HEK293 (cell line): ENCODE measurements at regions not wholly inside any gene's neighbourhood (a gene's known extent, or its start where the extent isn't known, plus 50 kb on each side); places are given as distances from the start of the nearest gene placed in this dataset.

Experiments
- CTCF ChIA-PET: fragments of 350-600 bp; formaldehyde crosslinking; extraction: SDS; loops from one replicate; lab custom pipeline; 2021; ENCODE audit warnings: antibody characterized with exemption; lab: Yijun Ruan, JAX
- POLR2A ChIA-PET: fragments of 300-600 bp; formaldehyde crosslinking; extraction: SDS; loops from one replicate; lab custom pipeline; 2020; ENCODE audit warnings: antibody characterized with exemption, inconsistent platforms; lab: Yijun Ruan, JAX
- H3K27ac ChIP-seq: fragments of 200-500 bp; sonication (Bioruptor generic); 2 replicates; pipeline ENCODE4 v1.5.1; 2014; ENCODE audit warnings: low read depth, low read length, control low read depth, inconsistent platforms; ENCODE audit errors: extremely low read depth
- H3K36me3 ChIP-seq, 2 experiments: fragments of 200-500 bp in 1 of 2; sonication (Bioruptor generic) in 1 of 2; 1 replicate in 1 of 2; 2 replicates in 1 of 2; pipeline ENCODE4 v1.5.1; 2014 to 2017; ENCODE audit warnings: inconsistent platforms in 2 of 2, low read length in 2 of 2; ENCODE audit not compliant: control insufficient read depth in 2 of 2, insufficient read depth in 1 of 2
- H3K4me1 ChIP-seq: fragments of 200-500 bp; sonication (Bioruptor generic); 2 replicates; pipeline ENCODE4 v1.5.1; 2014; ENCODE audit warnings: mild to moderate bottlenecking, low read length, inconsistent platforms; ENCODE audit not compliant: control insufficient read depth, insufficient read depth
- H3K4me3 ChIP-seq: 2 replicates; pipeline ENCODE4 v1.5.1; 2011; ENCODE audit warnings: low read depth, mild to moderate bottlenecking, control low read depth, low read length, moderate library complexity
- H3K9me3 ChIP-seq: fragments of 200-500 bp; sonication (Bioruptor generic); 2 replicates; pipeline ENCODE4 v1.5.1; 2014; ENCODE audit warnings: low read depth, low read length, inconsistent platforms; ENCODE audit not compliant: control insufficient read depth, insufficient read depth
- KLF10 ChIP-seq: fragments of 450-650 bp; IDR thresholded peaks from 2 replicates; pipeline ENCODE4 v1.5.1; 2018; ENCODE audit warnings: missing biosample characterization, mild to moderate bottlenecking, missing genetic modification characterization
- PRDM1 ChIP-seq: fragments of 450-650 bp; formaldehyde crosslinking; IDR thresholded peaks from 2 replicates; pipeline ENCODE4; 2016; ENCODE audit warnings: missing biosample characterization, missing genetic modification characterization
- SP7 ChIP-seq: fragments of 450-650 bp; formaldehyde crosslinking; IDR thresholded peaks from 2 replicates; pipeline ENCODE4 v1.5.1; 2016; ENCODE audit warnings: missing biosample characterization, missing genetic modification characterization
- YY1 ChIP-seq: fragments of 450-650 bp; formaldehyde crosslinking; IDR thresholded peaks from 2 replicates; pipeline ENCODE4 v1.5.1; 2018; ENCODE audit warnings: missing biosample characterization, missing genetic modification characterization
- ZNF114 ChIP-seq: fragments of 450-650 bp; formaldehyde crosslinking; IDR thresholded peaks from 2 replicates; pipeline ENCODE4 v1.5.0; 2017; ENCODE audit warnings: missing biosample characterization, missing genetic modification characterization
- ZNF184 ChIP-seq: fragments of 450-650 bp; IDR thresholded peaks from 2 replicates; pipeline ENCODE4 v1.5.1; 2018; ENCODE audit warnings: missing biosample characterization, mild to moderate bottlenecking, missing genetic modification characterization
- ZNF341 ChIP-seq: fragments of 450-650 bp; formaldehyde crosslinking; IDR thresholded peaks from 2 replicates; pipeline ENCODE4; 2016; ENCODE audit warnings: low read depth, missing biosample characterization, missing genetic modification characterization
- ZNF555 ChIP-seq: fragments of 450-650 bp; formaldehyde crosslinking; conservative IDR thresholded peaks from 2 replicates; pipeline ENCODE4 v1.5.1; 2017; ENCODE audit warnings: missing biosample characterization, mild to moderate bottlenecking, missing genetic modification characterization, inconsistent platforms
- ZNF837 ChIP-seq: fragments of 450-650 bp; formaldehyde crosslinking; IDR thresholded peaks from 2 replicates; pipeline ENCODE4 v1.5.1; 2016; ENCODE audit warnings: missing biosample characterization, missing genetic modification characterization
- ZSCAN23 ChIP-seq: fragments of 450-650 bp; formaldehyde crosslinking; IDR thresholded peaks from 2 replicates; pipeline ENCODE4 v1.5.1; 2016; ENCODE audit warnings: missing biosample characterization, missing genetic modification characterization
- ZSCAN30 ChIP-seq: fragments of 450-650 bp; IDR thresholded peaks from 2 replicates; pipeline ENCODE4 v1.5.1; 2018; ENCODE audit warnings: missing biosample characterization, mild to moderate bottlenecking, missing genetic modification characterization, moderate library complexity
- TF ChIP-seq, protein P1 (sequence below): fragments of 450-650 bp; formaldehyde crosslinking; IDR thresholded peaks from 2 replicates; pipeline ENCODE4 v1.5.1; 2016; ENCODE audit warnings: missing biosample characterization, missing genetic modification characterization
- TF ChIP-seq, protein P2 (sequence below): fragments of 450-650 bp; formaldehyde crosslinking; optimal IDR thresholded peaks from 2 replicates; pipeline ENCODE3; 2016; ENCODE audit warnings: missing biosample characterization, mild to moderate bottlenecking, missing genetic modification characterization
- TF ChIP-seq, protein P3 (sequence below): fragments of 450-650 bp; formaldehyde crosslinking; IDR thresholded peaks from 2 replicates; pipeline ENCODE4 v1.5.1; 2016; ENCODE audit warnings: missing biosample characterization, missing genetic modification characterization, borderline replicate concordance
- TF ChIP-seq, protein P4 (sequence below): fragments of 450-650 bp; formaldehyde crosslinking; IDR thresholded peaks from 2 replicates; pipeline ENCODE4 v1.5.1; 2016; ENCODE audit warnings: missing biosample characterization, missing genetic modification characterization, borderline replicate concordance

DNA sequence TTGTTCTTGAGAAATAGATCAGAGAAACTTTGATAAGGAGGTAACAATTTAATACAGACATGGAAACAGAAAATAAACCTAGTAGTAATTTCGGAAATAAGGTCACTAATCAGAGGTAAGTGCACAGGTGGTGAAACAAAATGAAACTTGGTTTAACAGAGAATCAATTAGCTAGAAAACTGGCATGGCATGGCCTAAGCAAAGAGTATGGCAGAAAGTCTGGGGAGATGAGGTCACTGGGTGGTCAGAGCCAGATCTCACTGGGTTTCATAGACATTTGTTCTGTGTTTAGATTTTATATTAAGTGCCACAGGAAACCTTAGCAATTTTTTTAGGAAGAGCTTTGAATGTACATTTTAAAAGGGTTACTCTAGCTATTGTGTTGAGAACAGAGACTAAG is 1216.0 kb upstream of the PIK3C3 start:
- Histone ChIP-seq H3K4me1 (no peaks in the 10 kb centered on the region), H3K36me3 (no peaks in the 10 kb centered on the region), H3K4me3 (no peak overlapping the region), H3K9me3 (no peaks in the 10 kb centered on the region), H3K27ac (no peak overlapping the region)
- ChIA-PET CTCF (no interaction called here), POLR2A (no interaction called here)
- no peak for TF ChIP-seq ZNF114 (tag by site-specific recombination)
- no peak for TF ChIP-seq KLF10
- TF ChIP-seq, protein P1, sequence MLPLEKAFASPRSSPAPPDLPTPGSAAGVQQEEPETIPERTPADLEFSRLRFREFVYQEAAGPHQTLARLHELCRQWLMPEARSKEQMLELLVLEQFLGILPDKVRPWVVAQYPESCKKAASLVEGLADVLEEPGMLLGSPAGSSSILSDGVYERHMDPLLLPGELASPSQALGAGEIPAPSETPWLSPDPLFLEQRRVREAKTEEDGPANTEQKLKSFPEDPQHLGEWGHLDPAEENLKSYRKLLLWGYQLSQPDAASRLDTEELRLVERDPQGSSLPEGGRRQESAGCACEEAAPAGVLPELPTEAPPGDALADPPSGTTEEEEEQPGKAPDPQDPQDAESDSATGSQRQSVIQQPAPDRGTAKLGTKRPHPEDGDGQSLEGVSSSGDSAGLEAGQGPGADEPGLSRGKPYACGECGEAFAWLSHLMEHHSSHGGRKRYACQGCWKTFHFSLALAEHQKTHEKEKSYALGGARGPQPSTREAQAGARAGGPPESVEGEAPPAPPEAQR (tag by site-specific recombination) = no peak

DNA sequence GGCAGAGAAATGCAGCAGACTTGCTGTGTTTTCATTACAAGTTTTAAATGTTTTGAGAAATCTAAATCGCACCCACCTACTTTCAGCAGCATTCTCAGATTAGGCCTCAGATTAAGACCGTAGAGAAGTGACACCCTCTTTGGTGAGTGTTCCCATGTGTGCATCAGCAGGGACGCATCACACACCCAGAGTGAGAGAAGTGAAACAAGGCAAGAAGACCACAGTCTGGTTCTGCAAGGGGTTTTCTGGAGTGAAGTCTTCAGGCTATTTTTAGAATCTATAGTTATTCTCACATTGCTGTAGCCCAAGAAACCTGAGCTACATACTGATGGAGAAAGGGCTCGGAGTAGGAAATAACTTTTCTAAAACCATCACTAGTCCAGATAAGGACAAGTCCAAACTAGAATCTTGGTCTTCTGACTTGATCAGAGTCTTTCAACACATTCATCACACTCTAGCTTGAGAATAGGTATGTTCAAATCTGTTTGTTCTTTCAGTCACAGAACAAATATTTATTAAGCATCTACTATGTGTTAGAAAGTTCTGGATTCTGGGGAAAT is 1216.6 kb upstream of the PIK3C3 start:
- H3K4me3 ChIP-seq = no peak overlapping the region
- POLR2A ChIA-PET = no interaction called here

More for the DNA sequence above, 1216.6 kb upstream of the PIK3C3 start:
- Histone ChIP-seq H3K9me3 (no peaks in the 10 kb centered on the region), H3K27ac (no peak overlapping the region), H3K4me1 (no peaks in the 10 kb centered on the region), H3K36me3 (no peaks in the 10 kb centered on the region)
- CTCF ChIA-PET = no interaction called here
- TF ChIP-seq, protein P2, sequence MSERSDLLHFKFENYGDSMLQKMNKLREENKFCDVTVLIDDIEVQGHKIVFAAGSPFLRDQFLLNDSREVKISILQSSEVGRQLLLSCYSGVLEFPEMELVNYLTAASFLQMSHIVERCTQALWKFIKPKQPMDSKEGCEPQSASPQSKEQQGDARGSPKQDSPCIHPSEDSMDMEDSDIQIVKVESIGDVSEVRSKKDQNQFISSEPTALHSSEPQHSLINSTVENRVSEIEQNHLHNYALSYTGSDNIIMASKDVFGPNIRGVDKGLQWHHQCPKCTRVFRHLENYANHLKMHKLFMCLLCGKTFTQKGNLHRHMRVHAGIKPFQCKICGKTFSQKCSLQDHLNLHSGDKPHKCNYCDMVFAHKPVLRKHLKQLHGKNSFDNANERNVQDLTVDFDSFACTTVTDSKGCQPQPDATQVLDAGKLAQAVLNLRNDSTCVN (tag by site-specific recombination) = no peak
- TF ChIP-seq ZSCAN23 (tag by site-specific recombination) = no peak
- TF ChIP-seq YY1 (tag by site-specific recombination) = no peak
- no peak for TF ChIP-seq ZNF341 (tag by site-specific recombination)
- no peak for TF ChIP-seq ZSCAN30 (tag by site-specific recombination)
- no peak for TF ChIP-seq ZNF184 (tag by site-specific recombination)
- no peak for TF ChIP-seq SP7 (tag by site-specific recombination)
- TF ChIP-seq PRDM1 (tag by site-specific recombination) = no peak
- TF ChIP-seq, protein P3, sequence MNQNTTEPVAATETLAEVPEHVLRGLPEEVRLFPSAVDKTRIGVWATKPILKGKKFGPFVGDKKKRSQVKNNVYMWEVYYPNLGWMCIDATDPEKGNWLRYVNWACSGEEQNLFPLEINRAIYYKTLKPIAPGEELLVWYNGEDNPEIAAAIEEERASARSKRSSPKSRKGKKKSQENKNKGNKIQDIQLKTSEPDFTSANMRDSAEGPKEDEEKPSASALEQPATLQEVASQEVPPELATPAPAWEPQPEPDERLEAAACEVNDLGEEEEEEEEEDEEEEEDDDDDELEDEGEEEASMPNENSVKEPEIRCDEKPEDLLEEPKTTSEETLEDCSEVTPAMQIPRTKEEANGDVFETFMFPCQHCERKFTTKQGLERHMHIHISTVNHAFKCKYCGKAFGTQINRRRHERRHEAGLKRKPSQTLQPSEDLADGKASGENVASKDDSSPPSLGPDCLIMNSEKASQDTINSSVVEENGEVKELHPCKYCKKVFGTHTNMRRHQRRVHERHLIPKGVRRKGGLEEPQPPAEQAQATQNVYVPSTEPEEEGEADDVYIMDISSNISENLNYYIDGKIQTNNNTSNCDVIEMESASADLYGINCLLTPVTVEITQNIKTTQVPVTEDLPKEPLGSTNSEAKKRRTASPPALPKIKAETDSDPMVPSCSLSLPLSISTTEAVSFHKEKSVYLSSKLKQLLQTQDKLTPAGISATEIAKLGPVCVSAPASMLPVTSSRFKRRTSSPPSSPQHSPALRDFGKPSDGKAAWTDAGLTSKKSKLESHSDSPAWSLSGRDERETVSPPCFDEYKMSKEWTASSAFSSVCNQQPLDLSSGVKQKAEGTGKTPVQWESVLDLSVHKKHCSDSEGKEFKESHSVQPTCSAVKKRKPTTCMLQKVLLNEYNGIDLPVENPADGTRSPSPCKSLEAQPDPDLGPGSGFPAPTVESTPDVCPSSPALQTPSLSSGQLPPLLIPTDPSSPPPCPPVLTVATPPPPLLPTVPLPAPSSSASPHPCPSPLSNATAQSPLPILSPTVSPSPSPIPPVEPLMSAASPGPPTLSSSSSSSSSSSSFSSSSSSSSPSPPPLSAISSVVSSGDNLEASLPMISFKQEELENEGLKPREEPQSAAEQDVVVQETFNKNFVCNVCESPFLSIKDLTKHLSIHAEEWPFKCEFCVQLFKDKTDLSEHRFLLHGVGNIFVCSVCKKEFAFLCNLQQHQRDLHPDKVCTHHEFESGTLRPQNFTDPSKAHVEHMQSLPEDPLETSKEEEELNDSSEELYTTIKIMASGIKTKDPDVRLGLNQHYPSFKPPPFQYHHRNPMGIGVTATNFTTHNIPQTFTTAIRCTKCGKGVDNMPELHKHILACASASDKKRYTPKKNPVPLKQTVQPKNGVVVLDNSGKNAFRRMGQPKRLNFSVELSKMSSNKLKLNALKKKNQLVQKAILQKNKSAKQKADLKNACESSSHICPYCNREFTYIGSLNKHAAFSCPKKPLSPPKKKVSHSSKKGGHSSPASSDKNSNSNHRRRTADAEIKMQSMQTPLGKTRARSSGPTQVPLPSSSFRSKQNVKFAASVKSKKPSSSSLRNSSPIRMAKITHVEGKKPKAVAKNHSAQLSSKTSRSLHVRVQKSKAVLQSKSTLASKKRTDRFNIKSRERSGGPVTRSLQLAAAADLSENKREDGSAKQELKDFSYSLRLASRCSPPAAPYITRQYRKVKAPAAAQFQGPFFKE = no peak
- TF ChIP-seq, protein P4, sequence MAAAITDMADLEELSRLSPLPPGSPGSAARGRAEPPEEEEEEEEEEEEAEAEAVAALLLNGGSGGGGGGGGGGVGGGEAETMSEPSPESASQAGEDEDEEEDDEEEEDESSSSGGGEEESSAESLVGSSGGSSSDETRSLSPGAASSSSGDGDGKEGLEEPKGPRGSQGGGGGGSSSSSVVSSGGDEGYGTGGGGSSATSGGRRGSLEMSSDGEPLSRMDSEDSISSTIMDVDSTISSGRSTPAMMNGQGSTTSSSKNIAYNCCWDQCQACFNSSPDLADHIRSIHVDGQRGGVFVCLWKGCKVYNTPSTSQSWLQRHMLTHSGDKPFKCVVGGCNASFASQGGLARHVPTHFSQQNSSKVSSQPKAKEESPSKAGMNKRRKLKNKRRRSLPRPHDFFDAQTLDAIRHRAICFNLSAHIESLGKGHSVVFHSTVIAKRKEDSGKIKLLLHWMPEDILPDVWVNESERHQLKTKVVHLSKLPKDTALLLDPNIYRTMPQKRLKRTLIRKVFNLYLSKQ (tag by site-specific recombination) = no peak
- no peak for TF ChIP-seq ZNF555 (tag by site-specific recombination)
- TF ChIP-seq ZNF837 (tag by site-specific recombination) = no peak
